Neural cell (in vitro differentiated cells): ENCODE measurements at regions not wholly inside any gene's neighbourhood (a gene's known extent, or its start where the extent isn't known, plus 50 kb on each side); places are given as distances from the start of the nearest gene placed in this dataset.

Source experiments
- H2AFZ ChIP-seq: fragments of 200-600, 300-800 bp; sonication (generic), shearing (Covaris generic); 2 replicates; pipeline ENCODE4 v1.6.0; 2014; ENCODE audit warnings: low read depth, mild to moderate bottlenecking, antibody characterized with exemption, low read length, moderate library complexity
- H3F3A ChIP-seq: fragments of 200-600 bp; shearing (Covaris generic); 2 replicates; pipeline ENCODE4 v1.6.1; 2016; ENCODE audit warnings: mild to moderate bottlenecking, moderate library complexity, mixed read lengths, antibody characterized with exemption, low read length; ENCODE audit not compliant: insufficient read depth, poor library complexity, severe bottlenecking
- H3K27ac ChIP-seq: fragments of 200-600, 300-800 bp; sonication (generic), shearing (Covaris generic); 2 replicates; pipeline ENCODE4 v1.5.1; 2014; ENCODE audit warnings: mild to moderate bottlenecking, low read length, moderate library complexity
- H3K27me3 ChIP-seq: fragments of 300-800, 200-600 bp; sonication (generic), shearing (Covaris generic); 2 replicates; pipeline ENCODE4 v1.6.0; 2014; ENCODE audit warnings: mild to moderate bottlenecking, low read depth, low read length, moderate library complexity; ENCODE audit not compliant: insufficient read depth
- H3K36me3 ChIP-seq: fragments of 300-800, 200-600 bp; sonication (generic), shearing (Covaris generic); 2 replicates; pipeline ENCODE4 v1.5.1; 2014; ENCODE audit warnings: mild to moderate bottlenecking, antibody characterized with exemption, low read length, moderate library complexity; ENCODE audit not compliant: insufficient read depth
- H3K4me2 ChIP-seq: fragments of 300-800, 200-600 bp; sonication (generic), shearing (Covaris generic); 2 replicates; pipeline ENCODE4 v1.6.0; 2014; ENCODE audit warnings: mild to moderate bottlenecking, low read length
- H3K4me3 ChIP-seq: fragments of 300-800, 200-600 bp; sonication (generic), shearing (Covaris generic); 2 replicates; pipeline ENCODE4 v1.5.1; 2014; ENCODE audit warnings: mild to moderate bottlenecking, low read length, moderate library complexity
- H3K79me2 ChIP-seq: fragments of 200-600 bp; shearing (Covaris generic); replicated peaks from 2 replicates; pipeline ENCODE4 v1.6.0; 2014; ENCODE audit warnings: mild to moderate bottlenecking, low read length, moderate library complexity; ENCODE audit not compliant: insufficient read depth
- H3K9ac ChIP-seq: fragments of 300-800, 200-600 bp; sonication (generic), shearing (Covaris generic); 2 replicates; pipeline ENCODE4 v1.6.1; 2016; ENCODE audit warnings: mild to moderate bottlenecking, low read length, mixed read lengths
- H3K9me2 ChIP-seq: fragments of 200-600 bp; shearing (Covaris generic); 2 replicates; pipeline ENCODE4 v1.6.1; 2016; ENCODE audit warnings: mild to moderate bottlenecking, low read length, mixed read lengths; ENCODE audit not compliant: insufficient read depth
- H3K9me3 ChIP-seq: fragments of 200-600, 300-800 bp; sonication (generic), shearing (Covaris generic); 2 replicates; pipeline ENCODE4 v1.6.1; 2016; ENCODE audit warnings: mild to moderate bottlenecking, mixed run types, low read length, moderate library complexity, mixed read lengths
- H4K20me1 ChIP-seq: fragments of 200-600 bp; shearing (Covaris generic); 2 replicates; pipeline ENCODE4 v1.6.1; 2016; ENCODE audit warnings: mild to moderate bottlenecking, mixed run types; ENCODE audit not compliant: insufficient read depth
- EP300 ChIP-seq: fragments of 450-650 bp; conservative IDR thresholded peaks from 2 replicates; pipeline ENCODE4 v1.6.1; 2014; ENCODE audit warnings: antibody characterized with exemption, mild to moderate bottlenecking, moderate library complexity; ENCODE audit not compliant: poor library complexity, severe bottlenecking
- EZH2 ChIP-seq: fragments of 200-600, 300-800 bp; shearing (Covaris generic), sonication (generic); IDR thresholded peaks from 2 replicates; pipeline ENCODE4 v1.6.1; 2014; ENCODE audit warnings: antibody characterized with exemption, low read length, borderline replicate concordance, mild to moderate bottlenecking; ENCODE audit not compliant: insufficient read depth, poor library complexity, severe bottlenecking
- MXI1 ChIP-seq: fragments of 450-650 bp; conservative IDR thresholded peaks from 2 replicates; pipeline ENCODE4 v1.6.1; 2014; ENCODE audit warnings: antibody characterized with exemption, mild to moderate bottlenecking; ENCODE audit not compliant: poor library complexity, severe bottlenecking
- POLR2AphosphoS5 ChIP-seq: IDR thresholded peaks from 2 replicates; pipeline ENCODE4 v1.6.1; 2012
- RAD21 ChIP-seq: fragments of 450-650 bp; conservative IDR thresholded peaks from 2 replicates; pipeline ENCODE4 v1.6.1; 2014; ENCODE audit warnings: antibody characterized with exemption, mild to moderate bottlenecking, moderate library complexity
- REST ChIP-seq: IDR thresholded peaks from 2 replicates; pipeline ENCODE4 v1.6.1; 2012; ENCODE audit warnings: borderline replicate concordance
- SMC3 ChIP-seq: fragments of 450-650 bp; conservative IDR thresholded peaks from 2 replicates; pipeline ENCODE4 v1.6.1; 2014; ENCODE audit warnings: antibody characterized with exemption, mild to moderate bottlenecking, moderate library complexity; ENCODE audit not compliant: poor library complexity
- TAF1 ChIP-seq: IDR thresholded peaks from 2 replicates; pipeline ENCODE4 v1.6.1; 2012; ENCODE audit warnings: low read depth
- TF ChIP-seq, protein P1 (sequence below): fragments of 450-650 bp; IDR thresholded peaks from 2 replicates; pipeline ENCODE4 v1.5.1; 2014; ENCODE audit warnings: antibody characterized with exemption, mild to moderate bottlenecking, moderate library complexity; ENCODE audit not compliant: poor library complexity, severe bottlenecking

DNA sequence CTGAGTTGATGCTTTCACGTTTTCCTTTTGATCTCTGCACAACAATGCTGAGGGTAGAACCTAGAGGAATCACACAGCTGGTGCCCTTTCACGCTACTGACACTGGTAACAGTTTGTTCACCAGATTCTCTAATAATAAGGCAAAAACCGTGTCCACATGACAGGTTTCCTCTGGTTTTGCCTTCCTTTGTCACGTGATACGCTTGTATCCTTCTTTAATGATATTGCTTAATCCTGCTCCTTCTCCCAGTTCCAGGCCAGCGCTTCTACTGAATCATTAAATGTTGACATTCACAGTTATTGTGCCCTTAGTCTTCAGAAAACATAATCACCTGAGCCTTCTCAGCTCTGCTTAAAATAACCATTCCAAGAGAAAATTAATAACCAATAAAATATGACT lies 978.2 kb upstream of the NCAM2 start:
- no peaks in the 10 kb centered on the region for H3K79me2 ChIP-seq
- H4K20me1 ChIP-seq: no peaks in the 10 kb centered on the region
- no peaks in the 10 kb centered on the region for H3K27me3 ChIP-seq
- H3F3A ChIP-seq: no peaks in the 10 kb centered on the region
- no peaks in the 10 kb centered on the region for H3K9me2 ChIP-seq
- no peak overlapping the region for H3K9ac ChIP-seq
- TF ChIP-seq MXI1 (no peak), EP300 (no peak), SMC3 (no peak), RAD21 (no peak), POLR2AphosphoS5 (no peak), TAF1 (no peak)
- TF ChIP-seq, protein P1, sequence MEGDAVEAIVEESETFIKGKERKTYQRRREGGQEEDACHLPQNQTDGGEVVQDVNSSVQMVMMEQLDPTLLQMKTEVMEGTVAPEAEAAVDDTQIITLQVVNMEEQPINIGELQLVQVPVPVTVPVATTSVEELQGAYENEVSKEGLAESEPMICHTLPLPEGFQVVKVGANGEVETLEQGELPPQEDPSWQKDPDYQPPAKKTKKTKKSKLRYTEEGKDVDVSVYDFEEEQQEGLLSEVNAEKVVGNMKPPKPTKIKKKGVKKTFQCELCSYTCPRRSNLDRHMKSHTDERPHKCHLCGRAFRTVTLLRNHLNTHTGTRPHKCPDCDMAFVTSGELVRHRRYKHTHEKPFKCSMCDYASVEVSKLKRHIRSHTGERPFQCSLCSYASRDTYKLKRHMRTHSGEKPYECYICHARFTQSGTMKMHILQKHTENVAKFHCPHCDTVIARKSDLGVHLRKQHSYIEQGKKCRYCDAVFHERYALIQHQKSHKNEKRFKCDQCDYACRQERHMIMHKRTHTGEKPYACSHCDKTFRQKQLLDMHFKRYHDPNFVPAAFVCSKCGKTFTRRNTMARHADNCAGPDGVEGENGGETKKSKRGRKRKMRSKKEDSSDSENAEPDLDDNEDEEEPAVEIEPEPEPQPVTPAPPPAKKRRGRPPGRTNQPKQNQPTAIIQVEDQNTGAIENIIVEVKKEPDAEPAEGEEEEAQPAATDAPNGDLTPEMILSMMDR: no peak
- H3K9me3 ChIP-seq: no peaks in the 10 kb centered on the region
- no peaks in the 10 kb centered on the region for H3K36me3 ChIP-seq
- no peak overlapping the region for H3K4me3 ChIP-seq
- peak overlapping the region; percentile 23 for H2AFZ ChIP-seq
- no peak overlapping the region for H3K4me2 ChIP-seq
- H3K27ac ChIP-seq: no peak overlapping the region

DNA sequence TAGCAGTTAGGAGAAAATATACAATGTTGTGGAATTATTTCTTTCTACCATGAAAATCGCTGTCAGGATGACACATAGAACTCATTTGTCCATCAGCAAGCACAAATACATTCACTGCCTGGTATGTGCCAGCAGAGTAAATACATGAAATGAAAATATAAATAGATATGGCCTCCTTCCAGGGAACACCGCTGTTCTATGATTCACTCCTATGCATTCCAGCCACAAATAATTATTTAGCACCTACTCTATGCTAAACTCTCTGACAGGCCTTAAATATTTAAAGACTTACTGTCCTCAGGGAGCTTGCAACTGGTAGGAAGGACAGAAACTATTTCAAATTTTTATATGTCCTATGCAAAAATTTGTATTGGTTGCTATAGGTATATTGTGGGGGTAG lies 975.0 kb upstream of the NCAM2 start:
- Histone ChIP-seq H3K9ac (no peak overlapping the region), H4K20me1 (no peaks in the 10 kb centered on the region), H3K79me2 (no peaks in the 10 kb centered on the region), H3K4me2 (no peak overlapping the region), H3K27me3 (no peaks in the 10 kb centered on the region), H2AFZ (no peak overlapping the region), H3K4me3 (no peak overlapping the region), H3K9me3 (no peaks in the 10 kb centered on the region), H3K9me2 (no peaks in the 10 kb centered on the region), H3K36me3 (no peaks in the 10 kb centered on the region), H3K27ac (no peak overlapping the region), H3F3A (no peaks in the 10 kb centered on the region)
- TF ChIP-seq, protein P1: no peak
- TF ChIP-seq SMC3: no peak
- TF ChIP-seq MXI1: no peak
- no peak for TF ChIP-seq REST
- no peak for TF ChIP-seq EZH2
- TF ChIP-seq TAF1: no peak
- no peak for TF ChIP-seq POLR2AphosphoS5
- no peak for TF ChIP-seq EP300
- TF ChIP-seq RAD21: no peak
